Activated naive CD8-positive, alpha-beta T cell treated with anti-CD3 and anti-CD28 coated beads, Interleukin-2, amount 50 U/mL, for 24 hours (primary cell): ENCODE measurements at regions not wholly inside any gene's neighbourhood (a gene's known extent, or its start where the extent isn't known, plus 50 kb on each side); places are given as distances from the start of the nearest gene placed in this dataset.

Source experiments
- ATAC-seq: fragments of 150-1000 bp; cut with Tn5 transposase; one replicate; pipeline ENCODE4 v1.10.0; 2021
- DNase-seq: peaks from one replicate; pipeline ENCODE4 v3.0.0; 2021
- H3K27ac Mint-ChIP-seq: one replicate; pipeline ENCODE4 v1.8.0; 2021; ENCODE audit warnings: mild to moderate bottlenecking, mixed read lengths
- H3K27me3 Mint-ChIP-seq: one replicate; pipeline ENCODE4 v1.8.0; 2021; ENCODE audit warnings: mixed read lengths
- H3K36me3 Mint-ChIP-seq: one replicate; pipeline ENCODE4 v1.8.0; 2021; ENCODE audit warnings: low read depth, mixed read lengths
- H3K4me1 Mint-ChIP-seq: one replicate; pipeline ENCODE4 v1.8.0; 2021; ENCODE audit warnings: mixed read lengths
- H3K4me3 Mint-ChIP-seq: one replicate; pipeline ENCODE4 v1.8.0; 2021; ENCODE audit warnings: mild to moderate bottlenecking, moderate library complexity, mixed read lengths
- H3K9me3 Mint-ChIP-seq: one replicate; pipeline ENCODE4 v1.8.0; 2021; ENCODE audit warnings: mixed read lengths

DNA sequence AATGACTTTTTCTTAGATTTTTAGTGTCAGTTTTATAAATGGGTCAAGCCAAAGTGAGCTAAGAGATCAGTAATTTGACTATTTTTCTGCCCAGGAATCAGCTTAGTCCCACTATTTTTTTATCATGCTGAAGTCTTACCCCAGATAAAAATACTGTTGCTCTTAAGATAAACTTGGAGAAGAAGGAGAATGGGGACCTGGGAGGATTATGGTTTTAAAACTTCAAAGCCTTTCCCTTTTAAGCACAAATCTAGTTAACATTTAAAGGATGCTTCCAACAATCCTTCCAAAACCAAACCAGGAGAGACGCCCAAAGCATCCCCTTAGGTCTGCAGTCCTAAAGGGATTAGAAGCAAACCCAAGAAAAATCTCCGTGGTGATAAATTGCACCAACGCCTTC lies 172.4 kb downstream of the SP3 start:
- Mint-ChIP-seq H3K4me3 (no peak overlapping the region), H3K4me1 (no peaks in the 10 kb centered on the region), H3K27ac (no peak overlapping the region), H3K27me3 (peaks cover 8% of the 10 kb centered on the region), H3K9me3 (no peaks in the 10 kb centered on the region), H3K36me3 (no peaks in the 10 kb centered on the region)
- DNase-seq = no peak
- ATAC-seq = no peak

DNA sequence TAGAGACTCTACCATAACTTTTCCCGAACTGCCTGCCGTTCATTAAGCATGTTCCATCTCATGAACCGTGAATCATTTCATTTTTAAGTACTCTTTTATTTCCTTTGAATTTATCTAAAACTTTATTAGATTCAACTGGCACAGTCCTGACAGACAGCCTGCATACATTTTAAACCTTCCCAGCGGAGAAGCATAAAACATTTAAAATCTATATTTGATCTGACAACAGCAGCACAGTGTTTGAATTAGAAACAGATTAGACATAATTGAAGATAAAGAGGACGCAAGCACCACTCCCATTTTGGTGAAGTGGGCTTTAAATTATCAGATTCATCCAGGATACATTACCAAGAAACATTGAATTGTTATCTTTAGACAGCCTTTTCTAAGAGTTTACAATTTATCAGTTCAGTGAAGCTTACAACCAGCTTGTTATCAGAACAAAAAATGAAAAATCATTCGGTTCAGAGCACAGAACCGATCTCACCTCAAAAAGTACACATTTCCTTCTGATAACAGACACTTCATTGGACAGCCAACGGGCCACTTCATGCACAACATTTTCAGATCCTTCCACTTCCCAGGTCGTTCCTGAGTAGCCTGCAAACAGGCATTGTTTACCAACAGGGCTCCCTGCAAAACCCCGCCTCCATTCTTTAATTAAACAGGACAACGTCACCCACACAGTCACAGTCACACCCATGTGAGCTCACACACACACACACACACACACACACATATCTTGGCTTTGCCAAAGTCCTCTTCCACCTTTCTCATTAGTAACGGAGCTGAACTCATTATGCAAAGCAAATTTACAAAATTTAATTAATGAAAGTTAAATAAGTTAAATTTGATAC lies 171.2 kb downstream of the SP3 start:
- ATAC-seq (no peak), DNase-seq (no peak)
- Mint-ChIP-seq H3K4me3 (no peak overlapping the region), H3K36me3 (no peaks in the 10 kb centered on the region), H3K27me3 (peaks cover 8% of the 10 kb centered on the region), H3K4me1 (no peaks in the 10 kb centered on the region), H3K9me3 (no peaks in the 10 kb centered on the region), H3K27ac (no peak overlapping the region)

DNA sequence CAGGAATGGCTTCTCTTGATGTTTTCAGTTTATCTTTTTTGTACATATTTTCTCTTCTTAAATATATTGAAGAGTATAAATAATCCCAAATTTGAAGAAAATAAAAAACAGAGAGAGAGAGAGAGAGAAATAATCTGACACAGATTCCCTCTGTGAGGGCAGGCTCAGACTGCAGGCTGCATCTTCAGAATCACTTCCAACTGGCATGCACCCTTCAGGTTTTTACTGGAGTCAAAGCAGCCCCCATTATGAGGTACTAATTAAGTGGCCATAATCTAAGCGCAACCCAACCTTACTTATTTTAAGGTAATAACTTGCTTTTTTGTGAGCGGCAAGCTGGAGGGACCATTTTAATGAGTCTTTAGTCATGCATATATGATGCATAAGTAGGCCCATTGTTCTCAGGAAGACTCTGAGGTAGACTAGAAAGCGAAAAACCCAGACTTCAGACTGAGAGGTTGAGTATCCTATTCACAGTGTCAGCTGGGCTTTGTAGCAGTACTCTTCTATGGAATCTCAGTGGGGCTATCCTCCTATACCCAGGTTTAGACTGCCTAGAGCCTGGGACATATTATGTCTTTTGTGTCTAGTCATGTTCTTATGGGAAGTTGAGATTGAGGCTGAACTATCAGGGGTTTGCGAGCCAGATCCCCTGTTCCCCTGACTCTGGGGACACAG lies 167.4 kb downstream of the SP3 start:
- H3K9me3 Mint-ChIP-seq = no peaks in the 10 kb centered on the region
- DNase-seq (no peak), ATAC-seq (no peak)
- peaks cover 5% of the 10 kb centered on the region for H3K27me3 Mint-ChIP-seq
- no peak overlapping the region for H3K27ac Mint-ChIP-seq
- no peak overlapping the region for H3K4me3 Mint-ChIP-seq
- no peaks in the 10 kb centered on the region for H3K4me1 Mint-ChIP-seq
- H3K36me3 Mint-ChIP-seq = no peaks in the 10 kb centered on the region

DNA sequence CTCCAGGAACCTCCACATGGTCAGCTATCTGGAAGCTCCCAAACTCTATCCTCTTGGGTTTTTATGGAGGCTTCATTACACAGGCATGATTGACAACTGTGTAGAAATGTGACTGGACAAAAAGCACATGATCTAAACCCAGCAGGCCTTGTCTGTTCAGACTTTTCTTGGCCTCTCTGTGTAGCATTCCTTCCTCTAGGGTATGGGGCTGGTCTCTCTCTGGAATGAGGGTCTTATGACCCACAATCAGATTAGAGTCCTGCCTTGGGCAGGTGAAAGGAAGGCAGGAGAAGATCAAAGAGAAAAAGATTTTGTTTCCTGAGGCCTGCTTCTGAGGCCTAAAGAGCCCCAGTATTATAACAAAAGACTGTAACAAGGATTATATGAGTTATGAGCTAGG lies 162.7 kb downstream of the SP3 start:
- no peaks in the 10 kb centered on the region for H3K27me3 Mint-ChIP-seq
- no peaks in the 10 kb centered on the region for H3K4me1 Mint-ChIP-seq
- H3K4me3 Mint-ChIP-seq = no peak overlapping the region
- no peaks in the 10 kb centered on the region for H3K36me3 Mint-ChIP-seq
- DNase-seq (no peak), ATAC-seq (no peak)
- H3K9me3 Mint-ChIP-seq = no peaks in the 10 kb centered on the region
- no peak overlapping the region for H3K27ac Mint-ChIP-seq

DNA sequence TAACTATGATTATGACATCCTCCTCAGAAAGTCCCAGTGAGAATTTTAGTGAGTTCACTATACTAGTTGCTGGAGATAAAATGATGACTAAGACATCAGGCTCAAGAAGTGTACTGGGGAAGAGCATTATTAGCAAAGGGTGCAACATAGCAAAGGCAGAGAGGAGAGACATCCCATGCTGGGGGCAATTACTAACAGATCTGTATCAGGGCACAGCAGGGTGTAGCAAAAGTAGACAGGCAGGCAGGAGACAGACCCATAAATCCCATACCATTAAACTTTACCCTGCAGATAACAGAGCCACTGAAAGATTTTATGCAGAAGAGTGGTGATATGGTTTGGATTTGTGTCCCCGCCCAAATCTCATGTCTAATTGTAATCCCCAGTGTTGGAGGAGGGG lies 161.7 kb downstream of the SP3 start:
- peaks cover 4% of the 10 kb centered on the region for H3K9me3 Mint-ChIP-seq
- H3K4me1 Mint-ChIP-seq = no peaks in the 10 kb centered on the region
- DNase-seq = no peak
- H3K27me3 Mint-ChIP-seq = no peaks in the 10 kb centered on the region
- no peak overlapping the region for H3K4me3 Mint-ChIP-seq
- no peak overlapping the region for H3K27ac Mint-ChIP-seq
- H3K36me3 Mint-ChIP-seq = no peaks in the 10 kb centered on the region
- ATAC-seq = no peak

DNA sequence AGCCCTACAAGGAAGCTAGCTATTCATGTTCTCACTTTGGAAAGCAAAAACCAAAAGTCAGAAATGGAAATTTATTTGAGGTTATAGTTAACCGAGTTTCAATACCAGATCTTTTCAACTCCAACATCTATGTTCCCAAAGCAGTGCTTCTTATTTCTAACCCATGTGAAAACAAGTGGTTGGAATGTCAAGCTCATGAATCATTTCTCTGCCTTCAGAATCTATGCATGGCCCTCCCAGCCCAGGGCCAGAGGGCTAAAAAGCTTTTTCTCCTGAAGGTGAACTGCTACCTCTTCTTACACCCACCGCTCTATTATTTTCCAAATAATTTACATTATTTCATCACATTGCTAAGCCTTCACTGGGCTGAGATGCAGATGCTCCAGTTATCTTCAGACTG lies 158.4 kb downstream of the SP3 start:
- Mint-ChIP-seq H3K27me3 (no peaks in the 10 kb centered on the region), H3K9me3 (peaks cover 4% of the 10 kb centered on the region), H3K27ac (no peak overlapping the region), H3K36me3 (no peaks in the 10 kb centered on the region), H3K4me1 (no peaks in the 10 kb centered on the region), H3K4me3 (no peak overlapping the region)
- DNase-seq (no peak), ATAC-seq (no peak)

DNA sequence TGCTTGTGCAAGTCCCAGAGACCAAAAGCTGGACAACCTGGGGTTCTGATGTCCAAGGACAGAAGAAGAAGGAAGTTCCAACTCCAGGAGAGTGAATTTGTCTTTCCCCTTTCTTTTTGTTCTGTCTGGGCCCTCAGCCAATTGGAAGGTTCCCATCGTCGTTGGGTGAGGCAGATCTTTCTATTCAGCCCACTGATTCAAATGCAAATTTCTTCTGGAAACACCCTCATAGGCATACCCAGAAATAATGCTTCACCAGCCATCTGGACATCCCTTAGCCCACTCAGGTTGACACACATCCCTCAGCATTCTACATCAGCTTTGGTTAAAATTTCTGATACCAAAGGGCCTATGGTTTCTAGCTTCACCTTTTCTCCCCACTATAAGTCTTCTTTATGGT lies 156.5 kb downstream of the SP3 start:
- H3K4me1 Mint-ChIP-seq = no peaks in the 10 kb centered on the region
- no peaks in the 10 kb centered on the region for H3K27me3 Mint-ChIP-seq
- H3K4me3 Mint-ChIP-seq = no peak overlapping the region
- no peaks in the 10 kb centered on the region for H3K36me3 Mint-ChIP-seq
- no peak overlapping the region for H3K27ac Mint-ChIP-seq
- no peak for DNase-seq
- H3K9me3 Mint-ChIP-seq = peaks cover 4% of the 10 kb centered on the region
- ATAC-seq = no peak

DNA sequence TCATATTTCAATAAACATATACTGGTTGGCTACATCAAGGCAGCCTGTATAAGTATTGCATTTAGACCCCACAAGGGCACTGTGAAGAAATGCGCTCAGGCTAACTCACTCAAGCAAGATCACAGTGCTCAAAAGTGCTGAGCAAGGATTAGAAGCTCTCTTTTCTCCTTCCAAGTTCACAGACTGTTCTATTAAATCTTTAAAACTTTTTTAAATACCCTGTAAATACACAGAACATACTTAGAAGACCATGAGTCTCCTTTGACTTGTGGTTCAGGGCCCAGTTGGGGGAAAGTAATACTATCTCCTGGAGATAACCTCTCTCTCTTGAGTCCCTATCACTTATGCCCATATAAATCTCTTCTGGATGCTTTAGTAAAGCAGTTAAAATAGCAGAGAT lies 152.9 kb downstream of the SP3 start:
- Mint-ChIP-seq H3K27ac (no peak overlapping the region), H3K4me1 (no peaks in the 10 kb centered on the region), H3K36me3 (no peaks in the 10 kb centered on the region), H3K4me3 (no peak overlapping the region), H3K27me3 (peaks cover 2% of the 10 kb centered on the region), H3K9me3 (peaks cover 4% of the 10 kb centered on the region)
- ATAC-seq (no peak), DNase-seq (no peak)

DNA sequence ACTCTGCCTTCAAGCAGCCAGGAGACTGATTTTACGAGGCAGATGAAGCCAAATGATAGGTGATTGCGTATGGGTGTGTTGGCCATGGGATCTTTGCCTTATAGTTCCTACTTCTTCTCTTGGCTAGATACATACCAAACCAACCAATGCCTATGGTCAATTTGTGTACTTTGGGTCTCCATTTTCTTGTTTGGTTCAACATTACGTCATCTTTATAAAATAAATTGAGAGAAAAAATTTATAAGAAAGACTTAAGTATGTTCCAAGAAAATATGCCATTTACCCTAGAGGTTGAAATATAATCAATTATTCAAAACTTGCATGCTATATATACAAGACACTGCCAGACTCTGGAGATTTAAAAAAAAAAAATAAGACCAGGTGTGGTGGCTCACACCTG lies 150.9 kb downstream of the SP3 start:
- Mint-ChIP-seq H3K4me3 (no peak overlapping the region), H3K27me3 (peaks cover 4% of the 10 kb centered on the region), H3K9me3 (no peaks in the 10 kb centered on the region), H3K27ac (no peak overlapping the region), H3K36me3 (no peaks in the 10 kb centered on the region), H3K4me1 (no peaks in the 10 kb centered on the region)
- DNase-seq = no peak
- no peak for ATAC-seq

DNA sequence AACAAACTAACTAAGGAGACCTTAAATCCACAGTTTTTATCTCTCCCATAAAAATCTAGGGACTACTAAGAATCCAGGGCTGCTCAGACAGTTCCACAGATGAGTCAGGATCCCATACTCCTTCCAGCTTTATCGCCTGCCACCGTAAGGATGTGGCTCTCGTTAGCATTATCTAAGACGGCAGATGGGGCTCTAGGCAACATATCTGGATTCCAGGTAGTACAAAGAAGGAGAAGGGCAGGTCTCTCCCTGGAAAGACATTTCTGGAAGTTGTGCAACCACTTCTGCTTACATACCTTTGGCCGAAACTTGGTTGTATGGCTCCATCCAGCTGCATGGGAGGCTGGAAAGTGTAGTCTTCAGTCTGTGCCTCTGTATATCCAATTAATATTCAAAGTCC lies 149.4 kb downstream of the SP3 start:
- no peak for ATAC-seq
- no peak overlapping the region for H3K27ac Mint-ChIP-seq
- no peak for DNase-seq
- no peaks in the 10 kb centered on the region for H3K36me3 Mint-ChIP-seq
- no peaks in the 10 kb centered on the region for H3K4me1 Mint-ChIP-seq
- no peaks in the 10 kb centered on the region for H3K9me3 Mint-ChIP-seq
- peaks cover 10% of the 10 kb centered on the region for H3K27me3 Mint-ChIP-seq
- H3K4me3 Mint-ChIP-seq = no peak overlapping the region

DNA sequence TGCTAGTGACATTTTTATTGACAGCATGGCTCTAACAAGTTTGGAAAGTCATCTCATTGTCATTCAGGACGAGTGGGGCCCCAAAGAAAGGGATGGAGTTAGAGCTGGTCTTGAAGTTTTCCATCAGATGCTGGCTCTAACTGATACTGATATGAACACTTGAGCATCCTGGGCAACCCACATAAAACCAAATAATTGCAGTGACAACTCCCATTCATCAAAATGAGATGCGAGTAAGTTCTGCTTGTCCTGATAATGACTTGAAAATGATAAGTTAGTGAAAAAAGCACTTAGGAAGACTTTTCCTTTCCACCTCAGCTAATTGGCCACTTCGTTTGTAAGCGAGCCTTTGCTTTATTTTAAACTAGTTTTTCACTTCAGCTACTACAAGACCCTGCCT lies 147.6 kb downstream of the SP3 start:
- Mint-ChIP-seq H3K27ac (no peak overlapping the region), H3K36me3 (no peaks in the 10 kb centered on the region), H3K27me3 (peaks cover 11% of the 10 kb centered on the region), H3K4me1 (no peaks in the 10 kb centered on the region), H3K4me3 (no peak overlapping the region), H3K9me3 (no peaks in the 10 kb centered on the region)
- ATAC-seq = no peak
- DNase-seq = no peak

DNA sequence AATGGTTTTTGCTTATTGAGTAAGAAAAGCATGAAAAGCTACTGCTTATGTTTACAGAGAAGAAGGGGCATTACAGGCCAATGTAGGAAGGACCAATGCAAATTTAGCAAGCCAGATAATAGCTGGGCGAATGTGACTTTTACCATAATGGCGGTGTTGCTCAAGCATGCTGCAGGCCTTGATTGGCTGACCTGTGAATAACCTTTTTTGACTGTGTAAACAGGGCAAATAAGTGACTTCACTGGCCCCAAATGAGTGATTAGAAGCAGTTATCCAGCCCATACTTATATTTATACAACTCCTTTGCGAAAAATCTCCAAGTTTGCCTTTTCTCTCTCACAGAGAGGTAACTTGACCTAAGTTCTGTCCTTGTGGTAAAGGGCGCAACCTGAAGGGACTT lies 146.9 kb downstream of the SP3 start:
- no peak overlapping the region for H3K4me3 Mint-ChIP-seq
- no peak overlapping the region for H3K27ac Mint-ChIP-seq
- no peak for DNase-seq
- H3K27me3 Mint-ChIP-seq = peaks cover 11% of the 10 kb centered on the region
- H3K36me3 Mint-ChIP-seq = no peaks in the 10 kb centered on the region
- ATAC-seq = no peak
- H3K9me3 Mint-ChIP-seq = no peaks in the 10 kb centered on the region
- no peaks in the 10 kb centered on the region for H3K4me1 Mint-ChIP-seq

DNA sequence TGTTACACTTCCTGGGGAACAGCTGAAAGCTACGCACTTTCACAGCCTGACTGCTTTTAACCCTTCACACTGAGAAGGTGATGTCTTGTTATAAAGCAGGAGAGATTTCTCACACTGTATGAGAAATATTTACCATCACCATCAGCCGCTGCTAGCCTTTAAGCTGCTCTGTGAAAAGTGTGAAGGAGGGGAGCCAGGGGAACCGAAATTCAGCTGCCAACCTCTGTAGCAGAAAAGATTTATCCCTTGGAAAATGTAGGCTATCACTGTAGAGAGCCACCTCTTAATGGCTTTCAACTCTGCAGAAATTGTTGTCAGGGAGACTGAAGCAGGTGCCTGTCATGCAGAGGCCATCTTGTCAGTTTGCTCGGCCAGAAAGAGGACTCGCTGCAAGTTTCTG lies 145.3 kb downstream of the SP3 start:
- H3K4me3 Mint-ChIP-seq = no peak overlapping the region
- no peak for DNase-seq
- no peak for ATAC-seq
- H3K36me3 Mint-ChIP-seq = no peaks in the 10 kb centered on the region
- peaks cover 11% of the 10 kb centered on the region for H3K27me3 Mint-ChIP-seq
- no peaks in the 10 kb centered on the region for H3K4me1 Mint-ChIP-seq
- no peak overlapping the region for H3K27ac Mint-ChIP-seq
- no peaks in the 10 kb centered on the region for H3K9me3 Mint-ChIP-seq

DNA sequence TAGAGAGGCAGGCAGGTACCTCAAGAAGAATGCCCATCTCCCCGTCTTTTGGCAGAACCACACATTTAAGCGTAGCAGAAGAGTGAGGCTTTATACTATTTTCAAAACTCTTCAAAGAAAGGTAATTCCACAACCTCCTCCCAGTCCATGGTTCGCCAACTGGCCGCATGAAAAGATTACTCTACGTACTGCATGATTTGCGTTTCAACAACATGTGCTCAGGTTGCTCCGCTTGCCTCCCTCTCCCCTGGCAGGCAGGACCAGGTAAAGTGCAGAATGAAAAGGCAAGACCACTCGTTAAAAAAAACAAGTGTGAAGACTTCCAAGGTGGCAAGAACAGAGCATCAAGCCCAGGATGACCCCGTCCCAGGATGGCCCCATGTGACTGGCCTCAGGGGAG lies 143.7 kb downstream of the SP3 start:
- Mint-ChIP-seq H3K36me3 (no peaks in the 10 kb centered on the region), H3K4me3 (no peak overlapping the region), H3K9me3 (no peaks in the 10 kb centered on the region), H3K27me3 (peaks cover 10% of the 10 kb centered on the region), H3K4me1 (no peaks in the 10 kb centered on the region), H3K27ac (no peak overlapping the region)
- DNase-seq = no peak
- ATAC-seq = no peak

DNA sequence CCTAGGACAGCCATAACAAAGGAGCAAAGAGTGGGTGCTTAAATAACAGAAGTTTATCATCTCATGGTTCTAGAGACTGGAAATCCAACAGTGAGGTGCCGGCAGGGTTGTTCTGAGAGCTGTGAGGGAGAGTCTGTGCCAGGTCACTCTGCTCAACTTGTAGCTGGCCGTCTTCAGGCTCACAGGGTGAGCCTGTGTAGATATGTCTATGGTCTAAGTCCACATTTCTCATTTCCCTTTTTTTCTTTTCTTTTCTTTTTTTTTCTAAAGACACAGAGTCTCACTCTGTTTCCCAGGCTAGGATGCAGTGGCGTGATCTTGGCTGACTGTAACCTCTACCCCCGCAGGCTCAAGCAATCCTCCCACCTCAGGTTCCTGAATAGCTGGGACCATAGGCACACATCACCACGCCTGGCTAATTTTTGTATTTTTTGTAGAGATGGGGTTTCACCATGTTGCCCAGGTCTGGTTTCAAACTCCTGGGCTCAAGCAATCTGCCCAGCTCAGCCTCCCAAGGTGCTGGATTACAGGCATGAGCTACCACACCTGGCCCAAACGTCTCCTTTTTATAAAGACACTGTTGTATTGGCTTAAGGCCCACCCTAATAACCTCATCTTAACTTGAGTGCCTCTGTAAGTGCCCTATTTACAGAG lies 142.2 kb downstream of the SP3 start:
- no peaks in the 10 kb centered on the region for H3K4me1 Mint-ChIP-seq
- H3K27ac Mint-ChIP-seq = no peak overlapping the region
- no peak for ATAC-seq
- H3K36me3 Mint-ChIP-seq = no peaks in the 10 kb centered on the region
- H3K27me3 Mint-ChIP-seq = peaks cover 12% of the 10 kb centered on the region
- no peaks in the 10 kb centered on the region for H3K9me3 Mint-ChIP-seq
- no peak for DNase-seq
- H3K4me3 Mint-ChIP-seq = no peak overlapping the region
